ENCODE measurements at regions not wholly inside any gene's neighbourhood (a gene's known extent, or its start where the extent isn't known, plus 50 kb on each side); places are given as distances from the start of the nearest gene placed in this dataset.

DNA sequence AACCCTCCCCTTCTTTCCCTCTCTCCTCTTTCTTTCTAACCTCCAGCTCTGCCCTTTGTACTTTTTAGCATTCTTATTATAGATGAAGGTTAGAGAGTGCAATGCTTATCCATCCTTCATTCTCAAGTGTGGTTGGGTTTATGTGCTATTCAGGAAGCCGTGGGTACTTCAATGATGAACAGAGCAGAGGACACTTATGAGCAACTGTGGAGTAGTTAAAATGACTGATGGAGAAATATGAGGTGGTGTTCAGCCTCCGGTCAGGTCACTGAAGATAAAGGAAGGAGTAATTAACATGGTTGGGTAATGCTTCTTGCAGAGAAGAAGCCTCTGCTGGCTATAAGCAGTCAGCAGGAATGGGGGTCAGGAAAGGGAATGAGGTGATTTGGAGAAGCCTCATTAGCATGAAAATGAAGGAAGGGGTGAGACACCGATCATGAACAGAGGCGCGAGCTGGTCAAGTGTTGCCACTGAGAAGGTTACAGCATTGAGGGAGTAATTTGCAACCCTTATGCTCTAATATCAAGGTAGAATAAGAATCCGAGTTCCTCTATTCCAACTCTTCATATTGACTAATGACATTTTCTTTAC, 174.7 kb downstream of the LPIN1 start:
- POLR2A ChIA-PET = no interaction called here
- TF ChIP-seq, protein P1, sequence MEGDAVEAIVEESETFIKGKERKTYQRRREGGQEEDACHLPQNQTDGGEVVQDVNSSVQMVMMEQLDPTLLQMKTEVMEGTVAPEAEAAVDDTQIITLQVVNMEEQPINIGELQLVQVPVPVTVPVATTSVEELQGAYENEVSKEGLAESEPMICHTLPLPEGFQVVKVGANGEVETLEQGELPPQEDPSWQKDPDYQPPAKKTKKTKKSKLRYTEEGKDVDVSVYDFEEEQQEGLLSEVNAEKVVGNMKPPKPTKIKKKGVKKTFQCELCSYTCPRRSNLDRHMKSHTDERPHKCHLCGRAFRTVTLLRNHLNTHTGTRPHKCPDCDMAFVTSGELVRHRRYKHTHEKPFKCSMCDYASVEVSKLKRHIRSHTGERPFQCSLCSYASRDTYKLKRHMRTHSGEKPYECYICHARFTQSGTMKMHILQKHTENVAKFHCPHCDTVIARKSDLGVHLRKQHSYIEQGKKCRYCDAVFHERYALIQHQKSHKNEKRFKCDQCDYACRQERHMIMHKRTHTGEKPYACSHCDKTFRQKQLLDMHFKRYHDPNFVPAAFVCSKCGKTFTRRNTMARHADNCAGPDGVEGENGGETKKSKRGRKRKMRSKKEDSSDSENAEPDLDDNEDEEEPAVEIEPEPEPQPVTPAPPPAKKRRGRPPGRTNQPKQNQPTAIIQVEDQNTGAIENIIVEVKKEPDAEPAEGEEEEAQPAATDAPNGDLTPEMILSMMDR (IDR thresholded peaks at IDR 0.05) = no peak

DNA sequence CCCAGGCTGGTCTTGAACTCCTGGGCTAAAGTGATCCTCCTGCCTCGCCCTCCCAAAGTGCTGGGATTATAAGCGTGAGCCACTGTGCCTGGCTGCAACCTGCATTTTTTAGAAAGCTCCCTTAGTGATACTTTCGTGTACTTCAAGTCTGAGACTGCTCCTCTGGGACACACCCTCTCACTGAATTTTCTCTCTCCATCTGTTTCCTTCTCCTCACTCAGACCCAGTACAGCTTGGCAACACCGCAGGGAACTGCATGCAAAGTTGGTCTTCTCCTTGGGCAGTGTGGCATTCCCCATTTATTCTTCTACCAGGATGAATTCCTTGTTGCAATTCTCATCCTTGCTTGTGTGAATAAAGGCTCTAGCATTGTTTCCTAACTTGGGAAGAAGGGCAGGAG, 175.9 kb downstream of the LPIN1 start:
- ChIA-PET CTCF (no interaction called here), POLR2A (no interaction called here)
- no peak for DNase-seq
- H3K4me1 Mint-ChIP-seq (ENCODE audit: low read depth) = peaks cover 8% of the 10 kb centered on the region
- intact Hi-C loops (cut with micrococcal nuclease) = no loop called here
- H3K27me3 Mint-ChIP-seq = peaks cover 1% of the 10 kb centered on the region
- H3K9me3 Mint-ChIP-seq = no peaks in the 10 kb centered on the region
- no peak for ATAC-seq
- H3K36me3 Mint-ChIP-seq (ENCODE audit: low read depth) = no peaks in the 10 kb centered on the region
- TF ChIP-seq, protein P1 (IDR thresholded peaks at IDR 0.05) = no peak
- H3K27ac Mint-ChIP-seq = no peak overlapping the region
- no peak overlapping the region for H3K4me3 Mint-ChIP-seq

More for the DNA sequence above, 174.7 kb downstream of the LPIN1 start:
- H3K4me1 Mint-ChIP-seq (ENCODE audit: low read depth) = peaks cover 8% of the 10 kb centered on the region
- DNase-seq (no peak), ATAC-seq (no peak)
- intact Hi-C loops (cut with micrococcal nuclease) = no loop called here
- CTCF ChIA-PET = no interaction called here
- H3K27me3 Mint-ChIP-seq = peaks cover 1% of the 10 kb centered on the region
- no peak overlapping the region for H3K27ac Mint-ChIP-seq
- no peak overlapping the region for H3K4me3 Mint-ChIP-seq
- H3K36me3 Mint-ChIP-seq (ENCODE audit: low read depth) = no peaks in the 10 kb centered on the region
- H3K9me3 Mint-ChIP-seq = no peaks in the 10 kb centered on the region

DNA sequence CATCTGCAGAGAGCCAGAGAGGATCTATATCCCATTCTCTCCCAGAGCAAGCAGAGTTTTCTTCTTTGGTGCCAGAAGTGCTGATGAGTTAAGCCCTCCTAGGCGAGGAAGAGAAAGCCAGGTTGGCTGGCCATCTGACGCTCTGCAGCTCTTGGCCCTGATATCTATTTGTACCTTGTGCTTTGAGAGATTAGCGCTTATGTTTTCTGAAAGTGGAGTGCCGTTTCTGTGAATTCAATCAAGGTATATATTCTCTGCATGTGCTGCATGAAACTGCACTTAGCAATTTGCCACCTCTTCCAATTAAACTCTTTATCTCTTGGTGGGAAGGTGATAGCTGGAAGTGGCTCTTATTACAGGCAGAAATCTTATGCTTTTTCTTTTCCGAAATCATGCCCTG, 177.5 kb downstream of the LPIN1 start:
- peaks cover 1% of the 10 kb centered on the region for H3K27me3 Mint-ChIP-seq
- no peaks in the 10 kb centered on the region for H3K36me3 Mint-ChIP-seq (ENCODE audit: low read depth)
- intact Hi-C loops (cut with micrococcal nuclease) = no loop called here
- ChIA-PET CTCF (no interaction called here), POLR2A (no interaction called here)
- peaks cover 8% of the 10 kb centered on the region for H3K4me1 Mint-ChIP-seq (ENCODE audit: low read depth)
- H3K4me3 Mint-ChIP-seq = no peak overlapping the region
- H3K27ac Mint-ChIP-seq = no peak overlapping the region
- TF ChIP-seq, protein P1 (IDR thresholded peaks at IDR 0.05) = no peak
- DNase-seq = no peak
- no peak for ATAC-seq
- H3K9me3 Mint-ChIP-seq = no peaks in the 10 kb centered on the region

DNA sequence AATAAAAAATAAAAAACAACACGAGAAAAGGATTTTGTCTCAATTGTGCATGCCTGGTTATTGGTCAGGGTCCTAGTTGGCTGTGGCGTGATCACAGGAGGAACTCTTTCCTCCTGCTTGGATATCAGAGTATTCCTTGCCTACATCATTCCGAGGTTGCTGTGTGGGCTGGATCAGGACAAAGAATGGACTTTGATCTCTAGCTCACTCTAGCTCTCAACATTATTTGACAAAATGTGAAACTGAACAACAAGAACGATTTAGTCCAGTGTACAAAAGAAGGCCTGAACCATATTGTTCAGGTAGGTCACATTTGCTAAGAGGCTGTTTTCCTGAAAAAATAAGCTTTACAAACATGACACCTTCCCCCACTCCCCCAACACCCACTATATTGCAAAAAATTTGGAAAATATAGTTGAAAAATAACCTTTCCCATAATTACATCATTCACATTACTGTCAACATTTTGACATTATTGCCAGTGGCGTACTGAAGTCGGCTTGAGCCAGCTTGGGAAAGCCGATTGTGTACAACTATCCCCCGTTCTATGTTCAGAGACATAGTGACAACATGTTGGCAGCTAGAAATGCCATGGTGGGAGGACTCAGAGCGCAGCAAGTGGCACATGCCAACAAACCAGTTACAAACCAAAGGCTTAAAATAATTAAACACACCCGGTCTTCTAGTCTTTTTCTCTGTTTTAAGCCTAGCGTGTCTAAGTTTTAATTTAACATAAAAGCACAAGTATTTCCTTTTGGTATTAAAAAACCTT, 179.0 kb downstream of the LPIN1 start:
- H3K36me3 Mint-ChIP-seq (ENCODE audit: low read depth) = no peaks in the 10 kb centered on the region
- POLR2A ChIA-PET = no interaction called here
- H3K27ac Mint-ChIP-seq = no peak overlapping the region
- peaks cover 1% of the 10 kb centered on the region for H3K27me3 Mint-ChIP-seq
- CTCF ChIA-PET = interaction anchor here (1.1 kb wide), 1 partner anchor 20 kb away, joined by 3 read pairs; no protein-coding TSS in a partner anchor
- TF ChIP-seq, protein P1 (IDR thresholded peaks at IDR 0.05) = no peak
- peaks cover 12% of the 10 kb centered on the region for H3K4me1 Mint-ChIP-seq (ENCODE audit: low read depth)
- intact Hi-C loops (cut with micrococcal nuclease) = no loop called here
- H3K9me3 Mint-ChIP-seq = no peaks in the 10 kb centered on the region
- no peak for DNase-seq
- no peak overlapping the region for H3K4me3 Mint-ChIP-seq
- no peak for ATAC-seq

DNA sequence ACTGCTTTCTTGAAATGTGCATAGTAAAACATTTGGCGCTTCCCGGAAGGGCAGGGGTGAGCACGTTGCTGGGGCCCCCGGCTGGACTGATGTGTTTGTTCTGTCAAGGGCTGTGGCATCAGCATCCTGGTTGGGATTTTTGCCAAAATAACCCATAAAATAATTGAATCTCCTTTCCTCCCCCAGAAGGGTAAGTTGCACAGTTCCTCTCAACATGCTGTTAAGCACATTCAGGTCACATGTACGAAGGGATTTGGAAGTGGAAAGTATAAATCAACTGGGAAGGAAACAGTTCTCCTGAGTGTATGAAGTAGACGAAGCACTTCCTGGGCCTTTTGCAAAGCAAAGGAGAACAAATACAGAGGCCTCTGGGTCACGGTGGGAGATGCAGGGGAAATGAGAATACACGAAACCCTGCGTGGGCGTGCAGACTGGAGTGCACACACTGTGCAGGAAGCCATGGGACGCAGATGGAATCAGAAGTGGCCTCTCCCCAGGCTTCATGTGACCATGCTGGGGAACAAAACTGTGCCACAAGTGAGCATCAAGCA, 183.9 kb downstream of the LPIN1 start:
- no peaks in the 10 kb centered on the region for H3K36me3 Mint-ChIP-seq (ENCODE audit: low read depth)
- ChIA-PET CTCF (no interaction called here), POLR2A (no interaction called here)
- peaks cover 8% of the 10 kb centered on the region for H3K4me1 Mint-ChIP-seq (ENCODE audit: low read depth)
- no peak overlapping the region for H3K27ac Mint-ChIP-seq
- no peak for ATAC-seq
- TF ChIP-seq, protein P1 (IDR thresholded peaks at IDR 0.05) = no peak
- no peaks in the 10 kb centered on the region for H3K27me3 Mint-ChIP-seq
- intact Hi-C loops (cut with micrococcal nuclease) = no loop called here
- DNase-seq = no peak
- H3K4me3 Mint-ChIP-seq = no peak overlapping the region
- no peaks in the 10 kb centered on the region for H3K9me3 Mint-ChIP-seq

All from activated CD8-positive, alpha-beta T cell treated with anti-CD3 and anti-CD28 coated beads for 36 hours (primary cell).